GM21447 (cell line): ENCODE measurements at regions not wholly inside any gene's neighbourhood (a gene's known extent, or its start where the extent isn't known, plus 50 kb on each side); places are given as distances from the start of the nearest gene placed in this dataset.

Experiments used
- ATAC-seq: cut with Tn5 transposase; IDR thresholded peaks from one replicate; pipeline ENCODE4 v1.9.1; 2021; ENCODE audit not compliant: unreplicated experiment

- no peak for ATAC-seq
Measured at GRCh38 chr12:93174473-93174872, 203.3 kb upstream of the NUDT4 start.

- no peak for ATAC-seq
Measured at GRCh38 chr12:93176165-93176564, 201.6 kb upstream of the NUDT4 start.

GRCh38 chr12:93176610-93177126 lies 201.1 kb upstream of the NUDT4 start:
- no peak for ATAC-seq

DNA sequence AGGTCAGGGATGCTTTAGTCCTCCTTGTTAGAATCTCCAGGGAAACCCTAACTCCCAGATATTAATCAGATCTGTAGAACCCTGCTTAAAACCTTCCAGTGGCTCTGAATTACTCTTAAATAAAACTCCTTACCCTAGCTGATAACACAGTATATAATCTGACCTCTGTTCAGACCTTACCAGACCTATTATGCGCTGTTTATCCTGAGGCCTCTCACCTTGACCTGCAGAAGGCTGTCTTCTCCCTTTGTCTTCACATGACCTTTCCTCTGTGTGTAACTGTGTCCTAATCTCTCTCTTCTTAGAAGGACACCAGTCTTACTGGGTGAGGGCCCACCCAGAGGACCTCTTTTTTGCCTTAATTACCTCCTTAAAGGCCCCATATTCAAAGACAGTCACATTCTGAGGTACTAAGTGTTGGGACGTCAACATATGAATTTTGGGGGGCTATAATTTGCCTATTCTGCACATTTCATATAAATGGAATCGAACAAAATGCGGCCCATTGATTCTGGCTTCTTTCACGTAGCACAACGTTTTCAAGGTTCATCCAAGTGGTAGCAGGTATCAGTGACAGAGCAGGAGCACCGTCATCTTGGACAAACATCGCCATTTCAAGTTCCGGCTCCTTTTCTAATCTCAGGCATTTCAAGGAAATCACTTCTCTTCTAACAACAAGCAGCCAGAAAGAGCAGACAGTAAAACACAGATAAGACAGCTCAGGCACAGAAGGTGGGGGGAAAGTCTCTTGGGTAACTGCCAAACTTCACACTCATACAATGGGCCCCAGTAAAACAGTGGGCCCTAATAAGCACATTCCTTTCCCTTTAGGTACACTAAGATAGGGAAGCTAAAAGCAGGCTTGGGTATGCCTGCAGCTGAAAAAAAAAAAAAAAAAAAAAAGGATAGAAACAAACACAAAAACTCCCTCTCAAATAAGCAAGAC lies 200.2 kb upstream of the NUDT4 start:
- ATAC-seq = no peak

GRCh38 chr12:93178154-93178878 lies 199.4 kb upstream of the NUDT4 start:
- ATAC-seq = no peak

GRCh38 chr12:93179792-93180191 lies 197.9 kb upstream of the NUDT4 start:
- ATAC-seq = no peak

- no peak for ATAC-seq
Measured at GRCh38 chr12:93180566-93180965, 197.2 kb upstream of the NUDT4 start.

DNA sequence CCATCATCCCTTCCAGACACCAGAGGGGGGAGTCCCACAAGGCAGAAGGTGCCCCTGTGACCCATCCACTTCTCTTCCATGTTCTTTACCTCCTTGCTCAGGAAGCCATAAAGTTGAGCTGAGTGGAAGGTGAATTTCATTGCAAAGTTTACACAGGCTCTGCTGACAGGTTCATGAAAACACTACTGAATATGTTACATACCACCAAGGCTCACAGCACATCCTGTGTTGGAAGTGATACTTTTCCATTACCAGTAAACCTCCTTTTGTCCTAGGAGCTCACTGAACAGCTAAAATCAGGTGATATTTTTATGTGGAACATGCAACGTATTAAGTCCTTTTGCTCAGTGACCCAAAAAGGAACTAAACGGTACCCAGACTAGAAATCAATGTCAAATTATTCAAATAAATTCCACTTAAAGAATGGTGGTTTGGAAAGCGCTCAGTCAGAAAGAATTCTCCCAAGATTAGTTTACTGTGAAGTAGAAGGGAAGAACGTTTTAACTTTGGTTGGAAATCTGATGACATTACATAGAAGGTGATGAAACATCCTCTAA lies 196.2 kb upstream of the NUDT4 start:
- ATAC-seq = no peak

DNA sequence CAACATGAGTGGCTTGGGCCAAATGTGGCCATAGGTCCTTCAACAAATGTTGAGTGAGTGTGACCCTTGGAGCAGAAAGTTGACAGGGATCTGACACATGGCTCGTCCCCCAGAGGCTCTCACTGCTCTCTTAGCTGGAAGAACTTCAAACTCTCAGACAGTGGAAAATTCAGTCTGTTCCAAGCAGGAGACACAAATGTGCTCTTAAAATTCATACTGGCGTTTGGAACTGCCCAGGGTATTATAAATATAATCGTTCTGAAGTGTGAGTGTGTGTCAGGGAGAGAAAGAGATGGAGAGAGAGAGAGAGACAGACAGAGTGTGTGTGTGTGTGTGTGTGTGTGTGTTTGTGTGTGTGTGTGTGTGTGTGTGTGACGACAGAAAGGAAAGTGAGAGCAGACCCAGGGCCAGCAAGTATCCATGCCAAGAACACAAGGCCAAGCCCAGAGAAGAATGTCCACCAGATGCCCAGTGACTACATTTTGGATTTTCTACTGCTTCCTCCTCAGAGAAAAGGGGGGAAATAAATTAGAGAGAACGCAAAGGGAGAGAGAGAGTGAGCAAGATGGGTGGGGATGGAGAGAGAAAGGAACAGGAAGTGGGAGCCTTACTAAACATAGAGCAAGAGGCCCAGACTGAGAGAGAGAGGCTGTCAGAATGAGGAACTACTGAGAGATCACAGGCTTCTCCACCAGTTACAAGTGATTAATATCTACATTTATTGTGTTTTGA lies 193.6 kb upstream of the NUDT4 start:
- ATAC-seq = peak; percentile 94

DNA sequence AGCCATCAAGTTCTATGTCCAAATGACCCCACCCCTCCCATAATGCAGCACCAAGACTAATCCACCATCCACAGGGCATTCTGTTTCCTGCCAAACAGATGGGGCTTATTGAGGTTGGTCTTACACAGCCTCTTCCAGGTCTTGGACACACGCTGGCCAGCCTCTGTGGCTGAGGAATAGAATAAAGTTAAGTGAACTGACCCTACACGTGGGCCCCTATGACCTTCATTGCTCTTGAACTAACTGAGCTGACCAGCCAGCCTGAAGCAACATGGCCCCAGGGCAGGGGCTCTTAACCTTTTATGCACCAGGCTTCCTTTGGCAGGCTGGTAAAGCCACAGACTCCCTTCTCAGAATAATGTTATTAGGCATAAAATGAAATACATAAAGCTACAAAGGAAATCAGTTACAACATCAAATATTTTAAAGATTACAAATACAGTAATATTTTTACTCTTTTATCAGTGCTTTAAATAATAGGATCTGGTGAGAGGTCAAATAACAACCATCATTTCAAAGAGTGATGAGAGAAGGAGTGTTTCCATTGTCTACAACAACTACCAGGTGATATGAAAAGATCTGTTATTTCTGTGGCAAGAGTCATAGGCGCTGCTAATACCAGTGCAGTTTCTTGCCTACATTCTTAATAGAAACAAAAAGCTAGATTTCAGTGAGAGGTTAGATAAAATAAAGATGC lies 192.9 kb upstream of the NUDT4 start:
- ATAC-seq = no peak

DNA sequence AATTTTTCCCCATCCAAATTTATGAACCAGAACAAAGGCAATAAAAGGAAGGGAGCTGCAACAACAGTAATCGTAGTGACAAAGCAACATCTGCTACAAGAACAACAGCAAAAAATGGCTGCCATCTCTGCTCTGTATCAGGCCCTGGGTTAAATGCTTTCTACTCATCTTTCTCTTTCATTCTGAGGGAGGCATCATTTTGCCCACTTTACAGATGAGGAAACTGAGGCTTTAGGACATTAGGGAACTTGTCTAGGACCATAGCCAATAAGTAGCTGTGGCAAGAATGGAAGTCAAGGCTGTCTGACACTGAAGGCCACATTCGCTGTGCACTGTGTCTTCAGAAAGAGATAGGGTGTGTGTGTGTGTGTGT lies 192.4 kb upstream of the NUDT4 start:
- no peak for ATAC-seq

- no peak for ATAC-seq
Measured at GRCh38 chr12:93186131-93186530, 191.6 kb upstream of the NUDT4 start.

DNA sequence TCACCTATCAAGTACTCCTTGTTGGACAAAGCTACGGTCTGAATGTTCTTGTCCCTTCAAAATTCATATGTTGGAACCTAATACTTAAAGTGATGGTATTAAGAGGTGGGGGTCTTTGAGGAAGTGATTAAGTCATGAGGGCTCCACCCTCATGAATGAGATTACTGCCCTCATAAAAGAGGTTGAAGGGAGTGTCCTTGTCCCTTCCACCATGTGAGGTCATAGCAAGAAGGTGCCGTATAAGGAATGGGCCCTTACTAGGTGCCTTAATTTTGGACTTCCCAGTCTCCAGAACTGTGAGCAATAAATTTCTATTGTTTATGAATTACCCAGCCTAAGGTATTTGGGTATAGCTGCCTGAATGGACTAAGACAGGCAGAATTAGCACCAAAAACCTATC lies 191.1 kb upstream of the NUDT4 start:
- ATAC-seq = no peak

- ATAC-seq = no peak
Measured at GRCh38 chr12:93191423-93191822, 186.3 kb upstream of the NUDT4 start.

- ATAC-seq = no peak
Measured at GRCh38 chr12:93191956-93192355, 185.8 kb upstream of the NUDT4 start.

DNA sequence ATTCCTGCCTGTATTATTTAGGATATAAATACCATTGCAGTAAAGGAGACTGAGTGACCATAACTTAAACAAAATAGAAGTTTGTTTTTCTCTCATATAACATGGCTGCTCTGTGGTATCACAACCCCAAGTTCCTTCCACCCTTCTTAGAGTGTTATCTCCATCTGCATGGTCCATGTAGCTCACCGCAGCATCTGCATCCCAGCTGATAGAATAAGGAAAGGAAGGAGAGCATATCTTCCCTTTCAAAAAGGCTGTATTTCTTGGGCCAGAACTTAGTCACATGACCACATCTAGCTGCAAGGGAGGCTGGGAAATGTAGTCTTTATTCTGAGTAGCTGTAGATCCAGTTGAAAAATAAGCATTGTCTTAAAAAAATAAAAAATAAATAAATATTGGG lies 184.8 kb upstream of the NUDT4 start:
- ATAC-seq = no peak

- no peak for ATAC-seq
Measured at GRCh38 chr12:93195511-93195910, 182.2 kb upstream of the NUDT4 start.

GRCh38 chr12:93197067-93197593 lies 180.6 kb upstream of the NUDT4 start:
- no peak for ATAC-seq

GRCh38 chr12:93198086-93198485 lies 179.6 kb upstream of the NUDT4 start:
- no peak for ATAC-seq

- ATAC-seq = no peak
Measured at GRCh38 chr12:93199831-93200236, 177.9 kb upstream of the NUDT4 start.
